DMS153 treated with DMSO at 0.1 percent for 48 hours (cell line): ENCODE measurements at regions not wholly inside any gene's neighbourhood (a gene's known extent, or its start where the extent isn't known, plus 50 kb on each side); places are given as distances from the start of the nearest gene placed in this dataset.

Experiments used
- DNase-seq: peaks from one replicate; lab custom pipeline; 2025; ENCODE audit not compliant: unreplicated experiment; lab: John Stamatoyannopoulos, UW

DNA sequence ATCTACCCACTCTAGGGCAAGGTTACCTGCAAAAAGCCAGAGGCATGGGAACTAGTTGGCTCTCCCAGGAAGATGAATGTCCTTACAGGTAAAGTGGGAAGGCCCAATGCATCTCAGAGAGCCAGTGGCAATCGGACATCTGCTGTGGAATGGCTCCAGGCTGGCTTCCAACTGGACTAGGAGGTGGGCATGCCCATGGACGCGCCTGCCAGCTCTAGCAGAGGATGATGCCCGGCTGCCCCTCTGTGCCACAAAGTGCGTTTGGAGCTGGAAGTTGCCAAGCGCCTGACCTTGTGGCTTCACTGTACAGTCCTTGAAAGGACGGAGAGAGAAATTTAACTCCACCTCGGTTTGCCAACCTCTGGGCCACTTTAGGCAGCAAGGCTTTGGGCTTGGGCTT is 84.4 kb downstream of the NR2F2 start:
- no peak for DNase-seq

- no peak for DNase-seq
These were observed 85.2 kb downstream of the NR2F2 start for GRCh38 chr15:96415513-96416217.

DNA sequence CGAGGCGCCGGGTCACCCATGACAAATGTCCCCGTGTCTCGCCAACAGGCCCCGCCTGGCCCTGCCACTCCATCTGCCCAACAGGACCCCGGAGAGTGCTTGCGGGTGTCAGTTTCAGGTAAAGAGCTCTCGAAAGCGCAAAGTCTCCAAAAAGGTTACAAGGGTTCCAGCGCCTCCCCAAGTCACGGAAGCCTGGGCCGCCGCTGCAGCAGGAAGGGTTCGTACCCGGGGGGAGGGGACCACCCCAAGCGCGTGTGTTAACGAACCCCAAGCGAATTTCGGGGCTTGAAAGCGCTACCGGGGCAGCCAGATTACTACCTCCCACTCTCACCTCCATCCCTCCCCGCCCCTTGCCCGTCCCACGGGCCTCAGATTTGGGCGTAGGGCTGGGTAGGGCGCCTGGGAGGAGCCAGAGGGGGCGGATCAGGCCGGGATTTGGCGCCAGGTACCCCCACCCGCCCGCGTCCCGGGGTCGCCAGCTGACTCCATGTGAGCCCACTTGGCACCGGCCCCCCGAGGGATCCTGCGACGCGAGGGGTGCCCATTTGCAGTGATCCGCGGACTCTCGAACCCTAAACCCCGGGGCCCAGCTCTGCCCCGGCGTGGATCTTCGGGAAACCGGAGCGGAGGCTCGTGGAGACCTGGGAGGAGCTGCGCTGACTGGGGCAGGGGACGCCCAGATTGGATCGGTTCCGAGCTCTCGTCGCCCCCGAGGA is 85.9 kb downstream of the NR2F2 start:
- no peak for DNase-seq

DNA sequence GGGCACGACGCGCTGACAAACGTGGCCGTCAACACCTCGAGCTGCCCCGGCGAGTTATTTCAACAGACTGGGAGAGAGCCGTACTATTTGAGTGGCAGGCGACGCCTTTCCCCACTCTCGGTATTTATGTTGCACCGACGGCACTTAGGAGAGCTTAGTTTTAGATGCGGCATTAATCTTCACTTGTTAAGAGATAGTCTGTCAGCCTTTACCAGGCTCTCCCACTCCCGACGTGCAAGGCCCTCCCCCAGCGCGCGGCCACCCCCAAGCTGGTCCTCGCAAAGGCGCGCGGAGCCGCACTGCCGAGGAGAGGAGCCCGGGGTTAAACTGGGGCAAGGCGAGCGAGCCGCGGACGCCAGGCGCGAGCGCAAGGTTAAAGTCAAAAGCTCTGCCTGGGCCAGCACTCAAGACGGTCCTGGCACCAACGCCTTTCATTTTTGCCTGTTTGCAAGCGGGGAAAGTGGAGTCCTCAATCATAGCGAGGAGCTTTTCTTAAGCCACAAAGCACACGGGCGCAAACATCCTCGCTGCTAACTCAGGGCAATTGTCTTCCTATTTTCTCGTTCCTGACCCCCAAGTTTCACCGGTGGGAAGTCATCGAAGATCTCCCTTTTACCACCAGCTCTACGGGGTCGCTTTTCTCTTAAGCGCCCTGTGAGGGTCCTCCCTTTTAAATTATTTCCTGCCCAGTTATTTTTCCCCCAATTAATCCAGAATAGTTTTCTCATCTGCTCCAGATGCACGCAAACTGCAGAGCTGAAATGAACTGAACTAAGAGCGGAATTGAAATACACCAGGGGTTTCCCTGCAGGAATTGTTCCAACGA is 86.6 kb downstream of the NR2F2 start:
- no peak for DNase-seq

DNA sequence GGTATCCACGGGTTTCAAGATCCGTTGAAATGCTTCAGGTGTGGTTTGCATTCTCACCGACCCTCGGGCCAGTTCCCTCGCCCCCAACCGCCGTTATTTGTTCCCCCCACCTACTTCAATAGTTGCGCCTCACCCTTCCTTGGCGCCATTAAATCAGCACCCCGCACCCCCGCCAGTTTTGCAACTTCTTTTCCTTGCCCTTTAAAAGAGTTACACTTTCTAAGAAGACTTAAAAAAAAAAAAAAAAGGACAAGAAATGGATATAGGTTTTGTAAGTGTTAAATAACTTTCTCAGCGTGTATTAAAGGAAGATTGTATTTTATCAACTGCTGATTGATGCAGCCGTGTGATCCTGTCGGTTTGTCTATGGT is 87.2 kb downstream of the NR2F2 start:
- no peak for DNase-seq

GRCh38 chr15:96418146-96418545 is 87.6 kb downstream of the NR2F2 start:
- no peak for DNase-seq

- DNase-seq = no peak
These were observed 90.7 kb downstream of the NR2F2 start for GRCh38 chr15:96421178-96421601.

- DNase-seq = no peak
These were observed 91.6 kb downstream of the NR2F2 start for GRCh38 chr15:96422125-96422524.

DNA sequence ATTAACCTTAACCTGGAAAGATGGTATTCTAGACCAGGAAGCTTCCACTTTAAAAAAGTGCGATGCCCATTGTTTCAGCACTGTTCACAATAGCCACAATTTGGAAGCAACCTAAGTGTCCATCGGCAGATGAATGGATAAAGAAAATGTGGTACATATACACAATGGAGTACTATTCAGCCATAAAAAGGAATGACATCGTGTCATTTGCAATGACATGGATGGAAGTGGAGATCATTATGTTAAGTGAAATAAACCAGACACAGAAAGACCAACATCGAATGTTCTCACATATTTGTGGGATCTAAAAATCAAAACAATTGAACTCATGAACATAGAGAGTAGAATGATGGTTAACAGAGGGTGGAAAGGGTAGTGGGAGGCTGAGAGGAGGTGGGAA is 94.2 kb downstream of the NR2F2 start:
- DNase-seq = no peak

- DNase-seq = no peak
These were observed 98.2 kb downstream of the NR2F2 start for GRCh38 chr15:96428742-96429141.

- DNase-seq = no peak
These were observed 101.3 kb downstream of the NR2F2 start for GRCh38 chr15:96431786-96432185.

DNA sequence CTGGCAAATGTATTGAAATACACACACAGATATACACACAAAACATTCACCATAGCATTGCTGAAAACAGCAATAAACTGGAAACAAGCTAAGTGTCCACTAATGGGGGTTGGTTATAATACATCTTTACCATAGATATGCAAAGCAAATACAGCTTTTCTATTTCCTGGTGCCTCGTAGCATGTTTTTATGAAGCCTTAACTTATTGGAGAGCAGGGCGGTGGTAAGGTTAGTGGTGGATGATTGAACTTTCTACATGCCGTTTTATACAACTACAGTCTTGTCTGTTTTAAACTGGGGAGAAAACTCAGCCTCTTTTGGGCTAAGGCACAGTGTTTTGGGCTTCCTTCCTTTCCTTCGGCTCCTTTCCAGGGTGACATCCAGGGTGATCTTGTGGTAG is 104.5 kb downstream of the NR2F2 start:
- DNase-seq = no peak

GRCh38 chr15:96435841-96436240 is 105.3 kb downstream of the NR2F2 start:
- DNase-seq = no peak

DNA sequence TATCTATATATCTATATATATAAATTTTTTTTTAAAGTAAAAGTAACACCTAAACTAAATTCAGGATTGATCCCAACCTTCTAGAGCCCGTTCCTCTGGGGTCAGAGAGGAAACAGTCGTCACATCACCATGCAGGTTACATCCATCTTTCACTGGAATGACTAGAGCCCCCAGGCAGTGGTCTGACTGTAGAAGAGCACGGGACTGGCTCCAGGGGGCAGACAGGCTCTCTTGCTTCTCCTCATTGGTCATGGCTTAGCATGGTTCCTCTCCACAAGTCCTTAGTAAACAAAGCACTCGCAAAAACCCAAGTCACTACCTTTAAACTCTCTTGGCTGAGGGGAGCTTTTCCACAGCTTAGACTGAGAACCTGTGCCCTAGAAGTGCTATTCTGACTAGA is 110.5 kb downstream of the NR2F2 start:
- DNase-seq = no peak

DNA sequence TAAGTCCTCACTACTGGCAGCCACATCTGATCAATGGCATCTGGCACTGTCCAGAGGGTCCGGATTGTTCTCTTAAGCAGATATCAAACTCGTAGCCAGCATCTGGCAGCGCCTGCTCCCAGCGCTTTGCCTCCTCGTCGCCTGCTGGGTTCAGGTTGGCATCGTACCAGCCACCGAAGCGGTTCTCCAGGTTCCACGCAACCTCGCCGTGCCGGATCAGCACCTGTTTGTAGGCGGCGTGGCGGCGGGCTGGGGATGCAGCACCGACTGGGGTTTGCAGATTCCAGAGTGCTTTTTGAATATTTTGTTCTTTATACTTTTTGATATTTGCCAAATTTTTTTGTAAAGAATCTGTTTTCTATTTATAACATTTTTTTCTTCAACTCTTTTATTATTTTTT is 111.6 kb downstream of the NR2F2 start:
- no peak for DNase-seq

GRCh38 chr15:96444865-96445264 is 114.4 kb downstream of the NR2F2 start:
- no peak for DNase-seq

GRCh38 chr15:96448923-96449322 is 118.4 kb downstream of the NR2F2 start:
- DNase-seq = no peak

DNA sequence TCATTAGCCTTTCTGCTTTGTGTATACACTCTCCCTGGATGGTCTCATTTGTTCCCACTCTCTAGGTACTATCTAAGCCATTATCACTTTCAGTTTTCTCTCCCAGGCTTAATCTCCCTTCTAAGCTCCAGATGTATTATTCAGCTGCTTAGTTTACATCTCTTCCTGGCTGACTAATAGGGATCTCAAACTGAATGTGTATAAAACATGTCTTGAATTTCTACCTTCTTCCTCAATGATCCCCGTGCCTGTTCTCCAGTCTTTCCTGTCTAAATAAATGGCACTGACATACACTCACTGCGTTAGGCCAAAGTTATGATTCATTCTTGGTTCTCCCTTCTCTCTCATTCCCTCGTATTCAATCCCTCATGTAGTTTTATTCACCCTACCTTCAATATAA is 127.3 kb downstream of the NR2F2 start:
- DNase-seq = no peak

- DNase-seq = no peak
These were observed 129.6 kb downstream of the NR2F2 start for GRCh38 chr15:96460106-96460505.

GRCh38 chr15:96462768-96463750 is 132.6 kb downstream of the NR2F2 start:
- no peak for DNase-seq
